ENCODE measurements at regions not wholly inside any gene's neighbourhood (a gene's known extent, or its start where the extent isn't known, plus 50 kb on each side); places are given as distances from the start of the nearest gene placed in this dataset.
"Not testable (repeated sequence)": the region's sequence is repeated elsewhere in the genome, so short reads cannot be mapped to it uniquely, and the experiment has no call there.

DNA sequence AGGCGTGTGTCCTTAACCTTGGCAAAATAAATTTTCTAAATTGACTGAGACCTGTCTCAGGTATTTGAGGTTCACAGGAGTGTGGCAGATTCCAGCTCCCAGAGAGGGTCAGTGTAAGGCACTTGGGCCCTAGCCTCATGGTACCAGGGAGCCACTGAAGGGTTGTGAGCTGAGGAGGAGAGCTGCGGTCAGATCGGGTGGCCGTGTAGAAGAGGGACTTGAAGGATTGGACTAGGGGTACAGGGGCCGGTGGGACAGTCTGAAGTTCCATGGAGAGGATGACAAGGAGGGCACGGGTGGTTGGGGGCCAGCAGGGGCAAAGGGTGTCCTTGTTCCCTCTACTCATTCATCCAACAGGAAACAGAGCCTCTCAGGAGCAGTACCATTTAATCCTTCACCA is 327.0 kb upstream of the HS6ST1 start:
- DNase-seq = no peak

DNA sequence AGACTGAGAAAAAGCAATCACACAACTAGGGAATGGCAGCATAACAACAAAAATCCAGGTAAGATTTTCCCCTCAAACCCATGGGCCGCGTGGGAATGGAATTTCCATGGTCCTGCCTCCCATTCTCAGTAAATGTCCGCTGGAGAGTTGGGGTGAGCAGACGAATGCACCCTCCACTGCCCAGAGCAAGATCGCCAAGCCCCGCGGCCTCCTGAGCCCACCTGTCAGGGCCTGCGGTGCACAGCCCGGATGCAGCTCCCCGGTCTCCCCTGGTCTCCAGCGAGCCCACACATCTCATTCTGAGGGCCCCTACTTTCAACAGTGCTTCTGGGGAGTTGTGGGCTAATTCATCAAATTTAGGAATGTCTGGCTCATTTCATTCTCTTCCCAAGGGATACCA is 327.4 kb upstream of the HS6ST1 start:
- no peak for DNase-seq

- DNase-seq = no peak
These were observed 328.0 kb upstream of the HS6ST1 start for GRCh38 chr2:128646691-128647090.

- DNase-seq = no peak
These were observed 332.3 kb upstream of the HS6ST1 start for GRCh38 chr2:128651000-128651399.

DNA sequence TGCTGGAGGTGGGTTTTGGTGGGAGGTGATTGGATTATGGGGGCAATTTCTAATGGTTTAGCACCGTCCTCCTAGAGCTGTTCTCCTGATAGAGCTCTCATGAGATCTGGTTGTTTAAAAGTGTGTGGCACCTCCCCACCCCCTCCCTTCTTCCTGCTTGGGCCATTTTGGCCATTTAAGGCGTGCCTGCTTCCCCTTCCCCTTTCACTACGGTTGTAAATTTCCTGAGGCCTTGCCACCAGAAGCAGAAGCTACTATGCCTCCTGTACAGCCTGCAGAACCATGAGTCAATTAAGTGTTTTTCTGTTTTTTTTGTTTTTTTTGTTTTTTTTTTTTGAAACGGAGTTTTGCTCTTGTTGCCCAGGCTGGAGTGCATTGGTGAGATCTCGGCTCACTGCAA is 335.7 kb upstream of the HS6ST1 start:
- no peak for DNase-seq

- no peak for DNase-seq
These were observed 342.2 kb upstream of the HS6ST1 start for GRCh38 chr2:128660836-128661235.

DNA sequence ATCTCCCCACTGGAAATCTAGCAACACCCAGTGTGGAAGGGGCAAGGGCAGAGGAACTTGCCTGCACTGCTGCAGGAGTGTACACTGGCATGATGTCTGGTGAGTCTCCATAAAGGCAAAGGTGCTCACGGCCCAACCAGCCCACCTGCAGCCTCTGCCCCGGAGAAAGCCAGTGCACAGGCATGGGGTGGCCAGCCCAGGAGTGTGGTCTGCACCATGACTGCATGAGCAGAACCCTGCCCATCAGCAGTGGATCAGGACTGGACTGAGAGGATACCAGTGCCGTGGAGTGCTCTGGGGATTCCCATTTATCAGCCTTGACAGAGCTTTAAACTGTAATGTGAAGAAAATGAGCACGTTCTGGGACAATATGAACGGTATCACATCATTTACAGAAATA is 342.6 kb upstream of the HS6ST1 start:
- DNase-seq = no peak

DNA sequence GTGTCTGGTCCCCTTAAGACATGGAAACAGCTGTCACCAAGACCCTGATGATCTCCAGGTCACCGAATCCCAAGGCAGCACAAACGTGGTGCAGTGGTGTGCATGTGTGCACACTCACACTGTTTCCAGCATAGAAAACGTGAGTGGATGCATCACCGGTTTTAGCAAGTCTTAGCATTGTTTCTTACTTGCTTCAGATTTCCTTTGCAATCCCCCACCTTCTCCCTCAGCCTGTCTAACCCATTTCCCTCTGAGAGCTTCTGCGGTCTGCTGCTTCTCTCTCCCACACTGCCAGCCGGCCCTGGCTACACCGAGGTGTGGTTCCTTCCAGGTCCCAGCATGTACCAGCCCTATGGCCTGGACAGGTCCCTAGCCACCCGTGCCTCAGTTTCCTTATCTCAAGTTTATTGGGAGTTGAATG is 343.4 kb upstream of the HS6ST1 start:
- no peak for DNase-seq

DNA sequence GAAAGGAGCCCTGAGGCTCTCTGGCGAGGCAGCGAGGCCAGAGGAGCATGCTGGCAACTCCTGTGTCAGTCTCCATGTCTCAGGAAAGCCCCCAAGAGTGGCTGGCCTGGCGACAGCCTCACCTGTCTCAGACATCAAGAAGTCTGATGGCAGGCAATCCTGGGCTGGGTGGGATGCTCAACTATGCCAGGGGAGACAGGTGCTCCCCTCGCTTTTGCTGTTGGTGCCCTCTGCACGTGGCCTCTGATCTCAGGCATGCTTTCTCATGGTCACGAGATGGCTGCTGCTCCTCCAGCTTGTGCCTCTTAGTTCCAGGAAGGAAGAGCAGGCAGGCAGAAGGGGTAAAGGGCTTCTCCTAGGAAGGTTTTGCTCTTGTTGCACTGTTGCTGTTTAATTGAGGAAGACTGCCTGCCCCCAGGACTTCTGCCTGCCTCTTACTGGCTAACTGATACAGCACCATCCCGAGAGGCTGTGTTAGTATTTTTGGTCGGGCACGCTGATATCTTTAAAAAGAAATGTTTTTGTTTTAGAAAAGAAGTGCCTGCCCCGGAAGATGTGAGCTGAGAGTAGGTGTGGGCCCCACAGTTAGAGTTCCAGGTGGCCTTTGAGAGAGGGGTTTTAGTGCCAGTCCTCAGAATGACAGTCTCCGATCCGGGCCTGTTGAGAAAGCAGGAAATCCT is 344.8 kb upstream of the HS6ST1 start:
- no peak for DNase-seq

- no peak for DNase-seq
These were observed 345.9 kb upstream of the HS6ST1 start for GRCh38 chr2:128664499-128664971.

DNA sequence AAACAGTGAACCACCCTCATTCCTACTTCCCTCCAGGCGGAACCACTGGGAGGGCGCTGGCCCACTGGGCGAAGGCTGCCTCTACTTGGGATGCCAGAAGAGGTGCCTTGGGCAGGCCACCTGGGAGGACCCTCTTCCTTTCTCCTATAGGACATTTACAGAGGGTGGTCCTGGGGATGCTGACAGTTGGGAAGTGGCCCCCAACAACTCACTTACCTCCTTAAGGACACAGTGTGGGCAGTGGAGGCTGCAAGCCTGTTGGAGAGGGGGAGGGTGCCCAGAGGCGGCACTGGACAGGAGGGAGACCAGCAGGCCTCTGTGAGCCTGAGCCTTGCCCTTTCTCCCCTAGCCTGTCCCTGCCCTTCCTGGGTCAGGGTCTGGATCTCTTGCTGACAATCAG is 346.4 kb upstream of the HS6ST1 start:
- DNase-seq = no peak

- DNase-seq = no peak
These were observed 347.9 kb upstream of the HS6ST1 start for GRCh38 chr2:128666596-128666995.

DNA sequence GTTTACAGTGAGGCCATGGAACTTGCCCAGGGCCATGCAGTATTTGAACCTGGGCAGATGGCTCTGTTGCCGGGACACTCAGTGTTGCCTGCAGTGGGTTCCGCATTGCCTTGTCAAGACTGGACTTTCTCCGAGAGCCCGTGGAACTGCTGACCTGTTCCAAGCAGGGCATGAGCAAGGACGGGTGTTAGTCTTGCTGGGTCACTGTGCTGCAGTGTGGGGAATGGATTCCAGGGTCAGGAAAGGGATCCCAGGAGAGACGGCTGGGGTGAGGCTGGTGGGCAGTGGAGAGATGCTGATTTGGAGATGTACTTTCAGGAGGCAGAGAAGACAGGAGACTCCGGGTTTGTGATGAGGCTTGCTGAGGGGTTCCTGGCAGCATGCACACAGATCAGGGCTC is 348.7 kb upstream of the HS6ST1 start:
- DNase-seq = no peak

GRCh38 chr2:128668946-128669345 is 350.3 kb upstream of the HS6ST1 start:
- no peak for DNase-seq

- no peak for DNase-seq
These were observed 351.4 kb upstream of the HS6ST1 start for GRCh38 chr2:128670066-128670465.

GRCh38 chr2:128671981-128672757 is 353.5 kb upstream of the HS6ST1 start:
- DNase-seq = not testable (repeated sequence)

DNA sequence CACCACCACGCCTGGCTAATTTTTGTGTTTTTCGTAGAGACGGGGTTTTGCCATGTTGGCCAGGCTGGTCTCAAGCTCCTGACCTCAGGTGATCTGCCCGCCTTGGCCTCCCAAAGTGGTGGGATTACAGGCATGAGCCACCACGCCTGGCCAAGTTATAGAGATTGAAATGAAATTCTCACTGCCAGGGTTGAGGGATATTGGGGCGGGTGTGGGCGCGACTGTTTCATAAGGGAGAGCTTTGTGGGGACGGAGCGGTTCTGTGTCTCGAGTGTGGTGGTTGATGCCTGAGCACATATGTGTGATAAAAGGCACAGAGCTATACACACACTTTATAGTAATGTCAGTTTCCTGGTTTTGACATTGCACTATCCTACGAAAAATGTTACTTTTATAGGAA is 361.0 kb upstream of the HS6ST1 start:
- not testable (repeated sequence) for DNase-seq

- no peak for DNase-seq
These were observed 362.8 kb upstream of the HS6ST1 start for GRCh38 chr2:128681507-128681906.

DNA sequence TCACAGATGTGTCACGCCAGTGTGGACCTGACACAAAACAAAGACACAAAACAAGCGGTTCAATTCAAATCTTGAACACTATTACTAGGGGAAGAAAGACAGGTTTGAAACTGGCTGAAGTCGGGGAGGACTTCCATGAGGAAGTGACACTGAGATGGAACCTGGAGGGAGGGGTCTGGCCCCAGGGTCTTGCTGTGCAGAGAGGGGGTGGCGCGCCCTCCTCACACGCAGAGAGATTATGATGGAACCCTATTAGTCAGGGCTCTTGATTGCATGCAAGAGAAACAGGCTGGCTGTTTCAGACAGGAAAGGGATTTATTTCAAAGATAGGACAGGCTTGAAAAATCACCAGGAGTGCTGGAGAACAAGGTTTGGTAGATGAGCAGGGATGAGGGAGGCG is 363.6 kb upstream of the HS6ST1 start:
- DNase-seq = no peak

GRCh38 chr2:128682729-128683284 is 364.1 kb upstream of the HS6ST1 start:
- no peak for DNase-seq

GRCh38 chr2:128684523-128684922 is 365.9 kb upstream of the HS6ST1 start:
- no peak for DNase-seq

DNA sequence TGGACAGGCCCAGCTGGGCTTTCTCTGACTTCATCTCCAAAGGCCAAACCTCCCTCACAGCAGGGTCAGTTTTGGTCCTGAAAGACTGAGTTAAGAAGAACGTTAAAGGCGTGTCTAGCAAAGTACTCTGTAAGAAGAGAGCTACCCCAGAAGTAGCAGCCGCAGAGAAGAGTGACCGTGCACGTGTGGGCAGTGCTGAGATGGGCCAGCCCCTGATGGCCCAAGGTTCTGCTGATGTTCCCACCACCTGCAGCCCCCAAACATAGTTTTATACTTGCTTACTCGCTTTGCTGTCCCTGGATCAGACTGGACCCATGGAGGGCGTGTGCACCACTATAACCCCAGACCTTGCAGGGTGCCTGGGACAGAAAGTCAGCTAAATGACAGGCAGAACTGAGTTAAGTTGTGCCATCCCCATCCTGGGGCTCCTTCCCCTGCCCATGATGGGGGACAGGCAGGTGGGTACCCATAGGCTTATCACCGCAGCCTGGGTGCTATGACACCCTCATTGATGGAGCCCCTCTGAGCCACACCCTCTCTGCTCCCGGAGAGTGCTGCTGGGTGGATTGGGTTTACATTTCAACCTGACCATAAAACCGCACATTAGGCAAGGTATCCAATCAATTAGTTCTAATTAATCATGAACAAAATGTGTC is 367.3 kb upstream of the HS6ST1 start:
- no peak for DNase-seq

DNA sequence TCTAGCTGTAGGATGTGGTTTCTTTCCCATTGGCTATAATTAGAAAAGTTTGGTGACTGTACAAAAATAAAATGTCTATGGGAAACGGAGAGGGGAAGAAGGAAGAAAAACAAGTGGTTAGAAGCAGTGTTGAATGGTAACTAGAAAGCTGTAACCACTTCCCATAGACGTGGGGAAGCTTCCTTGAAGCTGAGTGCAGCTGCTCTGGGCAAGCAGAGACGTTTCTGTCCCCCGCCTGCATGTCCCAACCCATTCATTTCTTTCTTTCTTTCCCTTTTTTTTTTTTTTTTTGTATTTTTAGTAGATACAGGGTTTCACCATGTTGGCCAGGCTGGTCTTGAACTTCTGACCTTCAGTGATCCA is 367.8 kb upstream of the HS6ST1 start:
- DNase-seq = no peak
